ENCODE measurements at regions not wholly inside any gene's neighbourhood (a gene's known extent, or its start where the extent isn't known, plus 50 kb on each side); places are given as distances from the start of the nearest gene placed in this dataset.
"Not testable (repeated sequence)": the region's sequence is repeated elsewhere in the genome, so short reads cannot be mapped to it uniquely, and the experiment has no call there.

DNA sequence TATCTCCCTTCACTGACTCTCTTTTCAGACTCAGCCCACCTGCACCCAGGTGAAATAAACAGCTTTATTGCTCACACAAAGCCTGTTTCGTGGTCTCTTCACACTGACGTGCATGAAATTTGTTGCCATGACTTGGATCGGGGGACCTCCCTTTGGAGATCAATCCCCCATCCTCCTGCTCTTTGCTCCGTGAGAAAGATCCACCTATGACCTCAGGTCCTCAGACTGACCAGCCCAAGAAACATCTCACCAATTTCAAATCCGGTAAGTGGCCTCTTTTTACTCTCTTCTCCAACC is 638.3 kb downstream of the UTRN start:
- DNase-seq (ENCODE audit: low spot score); H3K27ac Mint-ChIP-seq; ATAC-seq; H3K4me3 Mint-ChIP-seq; H3K36me3 Mint-ChIP-seq; H3K9me3 Mint-ChIP-seq; CTCF ChIA-PET; POLR2A ChIA-PET: not testable (repeated sequence)
- Mint-ChIP-seq H3K27me3 (ENCODE audit: low read depth) (peaks cover 14% of the 10 kb centered on the region), H3K4me1 (peaks cover 21% of the 10 kb centered on the region)

DNA sequence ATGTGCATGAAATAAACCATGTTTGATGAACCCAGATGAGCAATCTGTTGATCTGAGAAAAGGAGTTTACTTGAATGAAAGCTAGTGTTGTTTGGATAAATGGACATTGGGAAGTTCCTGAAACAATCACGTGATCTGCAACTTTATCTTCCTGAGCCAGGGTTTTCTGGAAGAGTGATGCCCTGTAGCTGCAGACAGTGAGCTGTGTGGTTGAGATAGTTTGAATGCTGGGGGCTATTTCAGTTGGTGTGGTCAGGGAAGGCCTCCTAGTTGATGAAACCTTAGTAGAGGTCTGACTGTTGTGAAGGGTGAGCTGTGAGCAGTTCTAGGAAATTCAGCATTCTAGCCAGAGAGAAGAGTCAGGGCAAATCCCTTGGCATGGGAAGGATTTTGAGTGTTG is 643.7 kb downstream of the UTRN start:
- POLR2A ChIA-PET = no interaction called here
- 0 out of 2 replicates have a peak, but pooled peaks cover 2% of the 10 kb centered on the region for H3K4me1 Mint-ChIP-seq
- no peak for ATAC-seq
- no peak overlapping the region for H3K27ac Mint-ChIP-seq
- peaks cover 19% of the 10 kb centered on the region for H3K9me3 Mint-ChIP-seq
- H3K4me3 Mint-ChIP-seq = no peak overlapping the region
- no peak for TF ChIP-seq SMAD3 (CRISPR knock-in tag; IDR thresholded peaks at IDR 0.05; ENCODE audit: borderline replicate concordance)
- no peak for TF ChIP-seq CBFB (CRISPR knock-in tag; IDR thresholded peaks at IDR 0.05; ENCODE audit: low read depth)
- TF ChIP-seq PRRX2 (CRISPR knock-in tag; IDR thresholded peaks at IDR 0.05) = no peak
- no peak for TF ChIP-seq HMGA2 (CRISPR knock-in tag; IDR thresholded peaks at IDR 0.05)
- TF ChIP-seq, protein P1, sequence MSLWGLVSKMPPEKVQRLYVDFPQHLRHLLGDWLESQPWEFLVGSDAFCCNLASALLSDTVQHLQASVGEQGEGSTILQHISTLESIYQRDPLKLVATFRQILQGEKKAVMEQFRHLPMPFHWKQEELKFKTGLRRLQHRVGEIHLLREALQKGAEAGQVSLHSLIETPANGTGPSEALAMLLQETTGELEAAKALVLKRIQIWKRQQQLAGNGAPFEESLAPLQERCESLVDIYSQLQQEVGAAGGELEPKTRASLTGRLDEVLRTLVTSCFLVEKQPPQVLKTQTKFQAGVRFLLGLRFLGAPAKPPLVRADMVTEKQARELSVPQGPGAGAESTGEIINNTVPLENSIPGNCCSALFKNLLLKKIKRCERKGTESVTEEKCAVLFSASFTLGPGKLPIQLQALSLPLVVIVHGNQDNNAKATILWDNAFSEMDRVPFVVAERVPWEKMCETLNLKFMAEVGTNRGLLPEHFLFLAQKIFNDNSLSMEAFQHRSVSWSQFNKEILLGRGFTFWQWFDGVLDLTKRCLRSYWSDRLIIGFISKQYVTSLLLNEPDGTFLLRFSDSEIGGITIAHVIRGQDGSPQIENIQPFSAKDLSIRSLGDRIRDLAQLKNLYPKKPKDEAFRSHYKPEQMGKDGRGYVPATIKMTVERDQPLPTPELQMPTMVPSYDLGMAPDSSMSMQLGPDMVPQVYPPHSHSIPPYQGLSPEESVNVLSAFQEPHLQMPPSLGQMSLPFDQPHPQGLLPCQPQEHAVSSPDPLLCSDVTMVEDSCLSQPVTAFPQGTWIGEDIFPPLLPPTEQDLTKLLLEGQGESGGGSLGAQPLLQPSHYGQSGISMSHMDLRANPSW (CRISPR knock-in tag; conservative IDR thresholded peaks at IDR 0.05; ENCODE audit: low read depth) = no peak
- TF ChIP-seq, protein P2, sequence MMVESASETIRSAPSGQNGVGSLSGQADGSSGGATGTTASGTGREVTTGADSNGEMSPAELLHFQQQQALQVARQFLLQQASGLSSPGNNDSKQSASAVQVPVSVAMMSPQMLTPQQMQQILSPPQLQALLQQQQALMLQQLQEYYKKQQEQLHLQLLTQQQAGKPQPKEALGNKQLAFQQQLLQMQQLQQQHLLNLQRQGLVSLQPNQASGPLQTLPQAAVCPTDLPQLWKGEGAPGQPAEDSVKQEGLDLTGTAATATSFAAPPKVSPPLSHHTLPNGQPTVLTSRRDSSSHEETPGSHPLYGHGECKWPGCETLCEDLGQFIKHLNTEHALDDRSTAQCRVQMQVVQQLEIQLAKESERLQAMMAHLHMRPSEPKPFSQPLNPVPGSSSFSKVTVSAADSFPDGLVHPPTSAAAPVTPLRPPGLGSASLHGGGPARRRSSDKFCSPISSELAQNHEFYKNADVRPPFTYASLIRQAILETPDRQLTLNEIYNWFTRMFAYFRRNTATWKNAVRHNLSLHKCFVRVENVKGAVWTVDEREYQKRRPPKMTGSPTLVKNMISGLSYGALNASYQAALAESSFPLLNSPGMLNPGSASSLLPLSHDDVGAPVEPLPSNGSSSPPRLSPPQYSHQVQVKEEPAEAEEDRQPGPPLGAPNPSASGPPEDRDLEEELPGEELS (CRISPR knock-in tag; IDR thresholded peaks at IDR 0.05) = no peak
- TF ChIP-seq TCF7 (CRISPR knock-in tag; IDR thresholded peaks at IDR 0.05; ENCODE audit: low read depth) = no peak
- H3K27me3 Mint-ChIP-seq (ENCODE audit: low read depth) = peaks cover 5% of the 10 kb centered on the region
- CTCF ChIA-PET = no interaction called here
- no peaks in the 10 kb centered on the region for H3K36me3 Mint-ChIP-seq
- no peak for DNase-seq (ENCODE audit: low spot score)

DNA sequence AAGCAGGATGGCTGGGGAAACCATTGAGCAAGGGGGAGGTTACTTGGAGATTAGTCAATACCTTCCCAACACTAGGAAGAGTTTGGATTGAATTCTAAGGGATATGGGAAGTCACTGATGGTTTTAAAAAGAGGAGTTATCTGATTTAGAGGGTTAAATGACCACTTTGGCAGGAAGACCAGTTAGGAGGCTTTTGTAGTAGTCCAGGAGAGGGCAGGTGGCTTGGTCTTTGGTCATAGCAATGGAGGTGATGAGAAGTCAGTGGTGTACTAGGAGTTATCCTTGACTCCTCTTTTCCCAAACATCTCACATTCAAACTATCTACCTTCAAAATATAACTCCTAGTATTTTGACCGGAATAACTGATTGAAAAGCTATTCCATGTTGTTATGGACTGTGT is 644.1 kb downstream of the UTRN start:
- H3K27ac Mint-ChIP-seq = no peak overlapping the region
- ChIA-PET CTCF (no interaction called here), POLR2A (no interaction called here)
- H3K9me3 Mint-ChIP-seq = peaks cover 23% of the 10 kb centered on the region
- peaks cover 3% of the 10 kb centered on the region; the same call in 1 of the 2 replicates for H3K27me3 Mint-ChIP-seq (ENCODE audit: low read depth)
- 0 out of 2 replicates have a peak, but pooled peaks cover 2% of the 10 kb centered on the region for H3K4me1 Mint-ChIP-seq
- peaks cover under 1% of the 10 kb centered on the region; the same call in 1 of the 2 replicates for H3K36me3 Mint-ChIP-seq
- H3K4me3 Mint-ChIP-seq = no peak overlapping the region
- DNase-seq (ENCODE audit: low spot score) (no peak), ATAC-seq (no peak)
- TF ChIP-seq FOXP1 (CRISPR knock-in tag; IDR thresholded peaks at IDR 0.05; ENCODE audit: borderline replicate concordance) = no peak
- no peak for TF ChIP-seq JAZF1 (CRISPR knock-in tag; IDR thresholded peaks at IDR 0.05)
- TF ChIP-seq, protein P3, sequence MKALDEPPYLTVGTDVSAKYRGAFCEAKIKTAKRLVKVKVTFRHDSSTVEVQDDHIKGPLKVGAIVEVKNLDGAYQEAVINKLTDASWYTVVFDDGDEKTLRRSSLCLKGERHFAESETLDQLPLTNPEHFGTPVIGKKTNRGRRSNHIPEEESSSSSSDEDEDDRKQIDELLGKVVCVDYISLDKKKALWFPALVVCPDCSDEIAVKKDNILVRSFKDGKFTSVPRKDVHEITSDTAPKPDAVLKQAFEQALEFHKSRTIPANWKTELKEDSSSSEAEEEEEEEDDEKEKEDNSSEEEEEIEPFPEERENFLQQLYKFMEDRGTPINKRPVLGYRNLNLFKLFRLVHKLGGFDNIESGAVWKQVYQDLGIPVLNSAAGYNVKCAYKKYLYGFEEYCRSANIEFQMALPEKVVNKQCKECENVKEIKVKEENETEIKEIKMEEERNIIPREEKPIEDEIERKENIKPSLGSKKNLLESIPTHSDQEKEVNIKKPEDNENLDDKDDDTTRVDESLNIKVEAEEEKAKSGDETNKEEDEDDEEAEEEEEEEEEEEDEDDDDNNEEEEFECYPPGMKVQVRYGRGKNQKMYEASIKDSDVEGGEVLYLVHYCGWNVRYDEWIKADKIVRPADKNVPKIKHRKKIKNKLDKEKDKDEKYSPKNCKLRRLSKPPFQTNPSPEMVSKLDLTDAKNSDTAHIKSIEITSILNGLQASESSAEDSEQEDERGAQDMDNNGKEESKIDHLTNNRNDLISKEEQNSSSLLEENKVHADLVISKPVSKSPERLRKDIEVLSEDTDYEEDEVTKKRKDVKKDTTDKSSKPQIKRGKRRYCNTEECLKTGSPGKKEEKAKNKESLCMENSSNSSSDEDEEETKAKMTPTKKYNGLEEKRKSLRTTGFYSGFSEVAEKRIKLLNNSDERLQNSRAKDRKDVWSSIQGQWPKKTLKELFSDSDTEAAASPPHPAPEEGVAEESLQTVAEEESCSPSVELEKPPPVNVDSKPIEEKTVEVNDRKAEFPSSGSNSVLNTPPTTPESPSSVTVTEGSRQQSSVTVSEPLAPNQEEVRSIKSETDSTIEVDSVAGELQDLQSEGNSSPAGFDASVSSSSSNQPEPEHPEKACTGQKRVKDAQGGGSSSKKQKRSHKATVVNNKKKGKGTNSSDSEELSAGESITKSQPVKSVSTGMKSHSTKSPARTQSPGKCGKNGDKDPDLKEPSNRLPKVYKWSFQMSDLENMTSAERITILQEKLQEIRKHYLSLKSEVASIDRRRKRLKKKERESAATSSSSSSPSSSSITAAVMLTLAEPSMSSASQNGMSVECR (CRISPR knock-in tag; IDR thresholded peaks at IDR 0.05; ENCODE audit: borderline replicate concordance) = no peak
- TF ChIP-seq SMAD4 (CRISPR knock-in tag; IDR thresholded peaks at IDR 0.05) = no peak
- TF ChIP-seq, protein P4, sequence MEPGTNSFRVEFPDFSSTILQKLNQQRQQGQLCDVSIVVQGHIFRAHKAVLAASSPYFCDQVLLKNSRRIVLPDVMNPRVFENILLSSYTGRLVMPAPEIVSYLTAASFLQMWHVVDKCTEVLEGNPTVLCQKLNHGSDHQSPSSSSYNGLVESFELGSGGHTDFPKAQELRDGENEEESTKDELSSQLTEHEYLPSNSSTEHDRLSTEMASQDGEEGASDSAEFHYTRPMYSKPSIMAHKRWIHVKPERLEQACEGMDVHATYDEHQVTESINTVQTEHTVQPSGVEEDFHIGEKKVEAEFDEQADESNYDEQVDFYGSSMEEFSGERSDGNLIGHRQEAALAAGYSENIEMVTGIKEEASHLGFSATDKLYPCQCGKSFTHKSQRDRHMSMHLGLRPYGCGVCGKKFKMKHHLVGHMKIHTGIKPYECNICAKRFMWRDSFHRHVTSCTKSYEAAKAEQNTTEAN (CRISPR knock-in tag; IDR thresholded peaks at IDR 0.05) = no peak
- no peak for TF ChIP-seq ZNF263 (CRISPR knock-in tag; IDR thresholded peaks at IDR 0.05; ENCODE audit: low read depth)
- TF ChIP-seq FOXK1 (CRISPR knock-in tag; IDR thresholded peaks at IDR 0.05) = no peak
- TF ChIP-seq TEAD4 (CRISPR knock-in tag; IDR thresholded peaks at IDR 0.05) = no peak
- TF ChIP-seq NR1H2 (CRISPR knock-in tag; IDR thresholded peaks at IDR 0.05) = no peak
- no peak for TF ChIP-seq SP1 (CRISPR knock-in tag; conservative IDR thresholded peaks at IDR 0.05)
- TF ChIP-seq KAT7 (CRISPR knock-in tag; IDR thresholded peaks at IDR 0.05; ENCODE audit: borderline replicate concordance) = no peak
- TF ChIP-seq ZNF671 (CRISPR knock-in tag; IDR thresholded peaks at IDR 0.05) = no peak
- no peak for TF ChIP-seq ESRRA (CRISPR knock-in tag; IDR thresholded peaks at IDR 0.05; ENCODE audit: borderline replicate concordance)
- TF ChIP-seq, protein P5, sequence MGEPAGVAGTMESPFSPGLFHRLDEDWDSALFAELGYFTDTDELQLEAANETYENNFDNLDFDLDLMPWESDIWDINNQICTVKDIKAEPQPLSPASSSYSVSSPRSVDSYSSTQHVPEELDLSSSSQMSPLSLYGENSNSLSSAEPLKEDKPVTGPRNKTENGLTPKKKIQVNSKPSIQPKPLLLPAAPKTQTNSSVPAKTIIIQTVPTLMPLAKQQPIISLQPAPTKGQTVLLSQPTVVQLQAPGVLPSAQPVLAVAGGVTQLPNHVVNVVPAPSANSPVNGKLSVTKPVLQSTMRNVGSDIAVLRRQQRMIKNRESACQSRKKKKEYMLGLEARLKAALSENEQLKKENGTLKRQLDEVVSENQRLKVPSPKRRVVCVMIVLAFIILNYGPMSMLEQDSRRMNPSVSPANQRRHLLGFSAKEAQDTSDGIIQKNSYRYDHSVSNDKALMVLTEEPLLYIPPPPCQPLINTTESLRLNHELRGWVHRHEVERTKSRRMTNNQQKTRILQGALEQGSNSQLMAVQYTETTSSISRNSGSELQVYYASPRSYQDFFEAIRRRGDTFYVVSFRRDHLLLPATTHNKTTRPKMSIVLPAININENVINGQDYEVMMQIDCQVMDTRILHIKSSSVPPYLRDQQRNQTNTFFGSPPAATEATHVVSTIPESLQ (CRISPR knock-in tag; IDR thresholded peaks at IDR 0.05) = no peak
- TF ChIP-seq NR2C2 (CRISPR knock-in tag; IDR thresholded peaks at IDR 0.05) = no peak

Measured in WTC11 (cell line).